Right cardiac atrium (tissue), 5 donors: ENCODE measurements at regions not wholly inside any gene's neighbourhood (a gene's known extent, or its start where the extent isn't known, plus 50 kb on each side); places are given as distances from the start of the nearest gene placed in this dataset.
A peak's percentile ranks its signal among the peaks of the same experiment; 100 is the strongest.

Experiments used
- ATAC-seq, 2 donors: fragments of 200-7000 bp; cut with Tn5 transposase; one replicate each; pipeline versions ENCODE4 v1.8.0 to v1.9.1; 2020; ENCODE audit warnings: moderate library complexity in 2 of 2, mild to moderate bottlenecking in 1 of 2
- DNase-seq, 3 donors: peaks; one replicate each; pipeline ENCODE4 v3.0.0-alpha.2; 2020
- H3K27ac ChIP-seq: one replicate; pipeline ENCODE4 v1.5.1; 2013; ENCODE audit warnings: mild to moderate bottlenecking, low read length, control low read depth, moderate library complexity
- H3K27me3 ChIP-seq: one replicate; pipeline ENCODE4 v1.6.1; 2013; ENCODE audit not compliant: control insufficient read depth, insufficient read depth
- H3K4me1 ChIP-seq: one replicate; pipeline ENCODE4 v1.6.1; 2013; ENCODE audit warnings: low read length; ENCODE audit not compliant: control insufficient read depth, insufficient read depth
- H3K4me3 ChIP-seq: one replicate; pipeline ENCODE4 v1.5.1; 2013; ENCODE audit warnings: low read length, control low read depth
- H3K9me3 ChIP-seq: one replicate; pipeline ENCODE4 v1.6.1; 2013; ENCODE audit warnings: low read length; ENCODE audit not compliant: control insufficient read depth
- WGBS: extraction: QIAGEN DNeasy Blood & Tissue Kit; methylation state at CpG from one replicate; pipeline ENCODE4 v1.1.7; 2013; 5-methylcytosine and 5-hydroxymethylcytosine counted together
- intact Hi-C, 4 donors: fragments of 100-400 bp; cut with DNase I; formaldehyde crosslinking; loops; one replicate each; pipeline versions ENCODE4 v1.11.0 to v1.14.0; 2022 to 2023
- donor health status: healthy with polysubstance abuse.
- donor health status: DM: no; HTN: yes; CAD: no.
- donor health status: DM: no; HTN: no; CAD: no.
- donor health status: DM: no; HTN: yes; CAD: no; lungs with severe emphysema.
- donor health status: DM: yes; HTN: yes; CAD: no.

DNA sequence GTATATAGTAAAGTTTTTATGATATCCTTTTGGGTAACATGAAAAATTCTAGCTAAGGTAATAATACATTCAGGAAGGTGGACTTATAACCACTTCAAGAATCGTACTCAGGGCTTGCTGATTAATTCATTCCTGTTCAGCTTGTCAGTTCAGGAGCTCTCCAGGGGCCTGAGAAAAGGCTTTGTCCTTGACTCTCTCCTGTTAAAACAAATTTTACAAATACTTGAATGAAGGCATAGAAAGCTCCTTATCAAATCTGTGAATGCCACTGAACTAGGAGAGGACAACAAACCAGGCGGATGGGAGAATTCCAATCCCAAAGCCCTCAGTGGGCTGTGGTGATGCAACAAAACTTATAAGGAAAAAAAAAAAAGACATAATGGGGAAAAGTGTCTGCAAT lies 354.5 kb upstream of the ZMIZ1 start:
- Histone ChIP-seq H3K27ac (no peak overlapping the region), H3K27me3 (no peaks in the 10 kb centered on the region), H3K4me3 (no peak overlapping the region), H3K4me1 (peaks cover 3% of the 10 kb centered on the region), H3K9me3 (no peaks in the 10 kb centered on the region)
- intact Hi-C loops = no loop called here
- DNase-seq = no peak
- 72% methylated on average over 2 of the region's 2 CpGs for WGBS
- ATAC-seq = no peak

DNA sequence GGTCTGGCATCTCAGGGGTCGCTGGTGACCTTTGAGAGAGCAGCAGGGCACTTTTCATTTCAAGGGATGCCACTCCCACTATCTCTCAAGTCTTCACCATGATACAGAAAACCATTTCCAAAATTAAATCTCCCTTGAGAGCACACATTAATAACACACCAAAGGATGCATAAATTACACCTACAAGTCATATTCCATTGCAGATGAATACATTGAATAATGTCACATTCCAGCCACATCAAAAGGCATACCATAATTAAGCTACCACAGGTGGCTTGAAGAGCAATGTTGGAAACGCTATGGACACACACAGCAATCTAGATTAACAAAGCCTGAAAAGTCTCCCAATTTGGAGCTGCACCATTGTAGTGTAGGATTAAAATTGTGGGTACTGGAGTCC lies 353.3 kb upstream of the ZMIZ1 start:
- H3K4me1 ChIP-seq = peaks cover 3% of the 10 kb centered on the region
- intact Hi-C loops = no loop called here
- no peak for ATAC-seq

DNA sequence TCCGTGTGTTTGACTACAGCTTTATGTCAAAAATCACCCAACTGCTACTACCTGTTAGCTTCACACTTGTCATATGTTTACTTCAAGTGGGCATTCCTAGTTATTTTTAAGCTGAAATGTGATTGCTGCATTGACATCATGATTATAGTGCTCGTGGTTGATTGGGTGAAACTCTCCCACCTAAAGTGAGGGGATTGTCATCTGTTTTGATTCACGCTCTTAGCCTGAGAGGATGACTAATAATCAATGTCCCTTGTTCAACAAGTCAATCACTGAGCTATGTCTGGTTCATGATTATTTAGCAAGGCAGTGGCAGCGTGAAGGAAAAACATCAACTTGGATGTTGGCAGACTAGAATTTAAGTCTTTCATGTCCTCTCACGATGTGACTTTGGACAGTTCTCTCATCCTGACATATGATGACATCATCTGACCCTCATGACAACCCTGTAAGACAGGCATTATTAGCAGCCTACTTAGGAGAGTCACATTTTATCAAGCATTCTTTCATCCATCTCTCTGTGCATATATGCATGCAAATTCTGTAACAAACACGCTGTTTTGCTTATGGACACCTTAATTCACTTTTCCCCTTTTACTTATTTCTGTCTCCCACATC lies 352.6 kb upstream of the ZMIZ1 start:
- Histone ChIP-seq H3K27ac (no peak overlapping the region), H3K27me3 (no peaks in the 10 kb centered on the region), H3K4me3 (no peak overlapping the region), H3K4me1 (peaks cover 3% of the 10 kb centered on the region), H3K9me3 (no peaks in the 10 kb centered on the region)
- DNase-seq = no peak
- 79% methylated on average over 6 of the region's 6 CpGs for WGBS
- ATAC-seq = no peak
- intact Hi-C loops = no loop called here

More for the DNA sequence above, 353.3 kb upstream of the ZMIZ1 start:
- 86% methylated on average over 2 of the region's 2 CpGs for whole genome bisulfite sequencing
- Histone ChIP-seq H3K4me3 (no peak overlapping the region), H3K9me3 (no peaks in the 10 kb centered on the region), H3K27me3 (no peaks in the 10 kb centered on the region), H3K27ac (no peak overlapping the region)
- no peak for DNase-seq

GRCh38 chr10:78717200-78717599 lies 351.6 kb upstream of the ZMIZ1 start:
- Histone ChIP-seq H3K4me1 (peaks cover 3% of the 10 kb centered on the region), H3K27ac (no peak overlapping the region), H3K9me3 (no peaks in the 10 kb centered on the region), H3K27me3 (no peaks in the 10 kb centered on the region), H3K4me3 (no peak overlapping the region)
- 31% methylated on average over 5 of the region's 5 CpGs for WGBS
- ATAC-seq = peak; percentile 64 to 72
- intact Hi-C loops = no loop called here
- DNase-seq = peak in 2 of 3 donors; percentile 51 to 60

- H3K9me3 ChIP-seq = no peaks in the 10 kb centered on the region
- no peak overlapping the region for H3K27ac ChIP-seq
- DNase-seq (no peak), ATAC-seq (no peak)
- intact Hi-C loops = no loop called here
- WGBS = 97% methylated on average over 2 of the region's 2 CpGs
- no peaks in the 10 kb centered on the region for H3K27me3 ChIP-seq
- H3K4me3 ChIP-seq = no peak overlapping the region
- peaks cover 3% of the 10 kb centered on the region for H3K4me1 ChIP-seq
Observed at GRCh38 chr10:78718032-78718572, 350.7 kb upstream of the ZMIZ1 start.

DNA sequence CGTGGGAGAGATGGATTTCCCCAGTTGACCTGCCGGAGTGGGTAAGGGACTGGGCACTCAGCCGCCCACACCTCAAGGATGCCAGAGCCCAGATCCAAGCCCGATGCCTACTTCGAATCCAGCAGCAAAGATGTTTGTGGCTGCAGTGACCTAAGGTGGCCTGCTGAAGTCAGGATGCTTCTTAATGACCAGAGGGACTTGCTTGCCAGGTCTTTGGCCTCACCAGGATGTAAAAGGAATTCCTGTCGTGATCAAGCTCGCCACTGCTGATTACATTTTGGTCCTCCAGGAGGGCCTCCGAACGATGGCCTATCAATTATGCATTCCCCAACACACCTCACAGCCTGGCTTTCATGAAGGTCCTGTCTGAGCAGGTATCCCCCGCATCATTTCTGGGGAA lies 349.5 kb upstream of the ZMIZ1 start:
- Histone ChIP-seq H3K9me3 (no peaks in the 10 kb centered on the region), H3K4me1 (peaks cover 3% of the 10 kb centered on the region), H3K27me3 (no peaks in the 10 kb centered on the region), H3K4me3 (no peak overlapping the region), H3K27ac (no peak overlapping the region)
- no peak for DNase-seq
- intact Hi-C loops = no loop called here
- 83% methylated on average over 10 of the region's 10 CpGs for WGBS
- no peak for ATAC-seq

- H3K9me3 ChIP-seq = no peaks in the 10 kb centered on the region
- intact Hi-C loops = no loop called here
- H3K4me1 ChIP-seq = peaks cover 3% of the 10 kb centered on the region
- no peak for DNase-seq
- H3K27ac ChIP-seq = no peak overlapping the region
- no peak for ATAC-seq
- 86% methylated on average over 6 of the region's 6 CpGs for WGBS
- no peak overlapping the region for H3K4me3 ChIP-seq
- H3K27me3 ChIP-seq = no peaks in the 10 kb centered on the region
Observed at GRCh38 chr10:78720091-78720490, 348.7 kb upstream of the ZMIZ1 start.

GRCh38 chr10:78721231-78721630 lies 347.5 kb upstream of the ZMIZ1 start:
- no peak for DNase-seq

GRCh38 chr10:78724846-78725245 lies 343.9 kb upstream of the ZMIZ1 start:
- no peak for ATAC-seq

More at GRCh38 chr10:78721231-78721630, 347.5 kb upstream of the ZMIZ1 start:
- Histone ChIP-seq H3K4me3 (no peak overlapping the region), H3K27ac (no peak overlapping the region), H3K27me3 (no peaks in the 10 kb centered on the region), H3K4me1 (peaks cover 3% of the 10 kb centered on the region), H3K9me3 (no peaks in the 10 kb centered on the region)
- ATAC-seq = no peak
- 90% methylated on average over 1 of the region's 1 CpG for WGBS
- intact Hi-C loops = no loop called here

DNA sequence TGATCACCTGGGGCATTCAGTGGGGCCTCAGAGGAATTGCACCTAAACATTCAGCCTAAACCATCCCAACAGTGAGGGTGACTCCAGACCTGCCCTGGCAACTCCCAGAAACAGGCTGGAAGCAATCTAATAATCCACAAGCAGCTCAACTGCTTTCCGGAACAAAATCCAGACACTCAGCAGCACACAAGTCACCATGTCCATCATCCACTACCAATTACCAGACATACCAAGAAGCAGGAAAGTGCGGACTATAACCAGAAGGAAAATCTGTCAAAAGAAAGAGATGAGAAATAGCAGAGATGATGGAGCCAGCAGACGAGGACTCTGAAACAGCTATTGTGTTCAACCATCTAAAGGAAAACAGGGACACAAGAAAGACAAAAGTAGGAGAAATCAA lies 342.6 kb upstream of the ZMIZ1 start:
- intact Hi-C loops = no loop called here

More at GRCh38 chr10:78724846-78725245, 343.9 kb upstream of the ZMIZ1 start:
- 95% methylated on average over 4 of the region's 4 CpGs for WGBS
- H3K27ac ChIP-seq = no peak overlapping the region
- no peaks in the 10 kb centered on the region for H3K9me3 ChIP-seq
- no peaks in the 10 kb centered on the region for H3K4me1 ChIP-seq
- no peaks in the 10 kb centered on the region for H3K27me3 ChIP-seq
- intact Hi-C loops = no loop called here
- DNase-seq = no peak
- no peak overlapping the region for H3K4me3 ChIP-seq

DNA sequence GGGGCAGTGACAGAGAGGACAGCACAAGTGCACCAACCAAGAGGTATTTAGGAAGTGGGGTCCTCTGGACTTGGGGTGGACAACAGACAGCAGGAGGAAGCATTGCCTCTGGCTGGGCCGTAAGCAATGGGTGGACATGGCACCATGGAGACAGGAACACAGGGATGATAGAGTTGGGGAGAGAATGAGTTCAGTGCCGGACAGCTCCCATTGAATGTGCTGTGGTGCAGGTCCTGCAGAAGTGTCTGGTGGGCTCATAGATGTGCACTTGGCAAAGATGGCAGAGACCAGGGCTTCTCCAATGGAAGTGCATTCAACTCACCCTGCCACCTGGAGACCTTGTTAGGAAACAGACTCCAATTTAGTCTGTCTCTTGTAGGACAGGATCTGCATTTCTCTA lies 341.5 kb upstream of the ZMIZ1 start:
- no peak overlapping the region for H3K4me3 ChIP-seq
- intact Hi-C loops = no loop called here
- no peaks in the 10 kb centered on the region for H3K9me3 ChIP-seq
- H3K27ac ChIP-seq = no peak overlapping the region
- WGBS = 78% methylated on average over 2 of the region's 2 CpGs
- no peaks in the 10 kb centered on the region for H3K27me3 ChIP-seq
- no peak for ATAC-seq
- DNase-seq = no peak
- H3K4me1 ChIP-seq = no peaks in the 10 kb centered on the region

More for the DNA sequence above, 342.6 kb upstream of the ZMIZ1 start:
- no peak overlapping the region for H3K4me3 ChIP-seq
- no peak for DNase-seq
- H3K27ac ChIP-seq = no peak overlapping the region
- 93% methylated on average over 3 of the region's 3 CpGs for WGBS
- no peaks in the 10 kb centered on the region for H3K27me3 ChIP-seq
- H3K9me3 ChIP-seq = no peaks in the 10 kb centered on the region
- ATAC-seq = no peak
- H3K4me1 ChIP-seq = no peaks in the 10 kb centered on the region

GRCh38 chr10:78727728-78728127 lies 341.0 kb upstream of the ZMIZ1 start:
- peak overlapping the region; percentile 83 for H3K27ac ChIP-seq
- peak; percentile 58 to 77 for ATAC-seq
- H3K4me3 ChIP-seq = no peak overlapping the region
- no peaks in the 10 kb centered on the region for H3K4me1 ChIP-seq
- intact Hi-C loops = no loop called here
- H3K27me3 ChIP-seq = no peaks in the 10 kb centered on the region
- no peaks in the 10 kb centered on the region for H3K9me3 ChIP-seq
- WGBS = 29% methylated on average over 3 of the region's 3 CpGs
- DNase-seq = peak in 1 of 3 donors; percentile 32
